Testis (tissue), 2 donors: ENCODE measurements at regions not wholly inside any gene's neighbourhood (a gene's known extent, or its start where the extent isn't known, plus 50 kb on each side); places are given as distances from the start of the nearest gene placed in this dataset.

ENCODE experiments used
- DNase-seq: peaks from one replicate; pipeline ENCODE4 v3.0.0-alpha.2; 2019
- H3K27ac ChIP-seq, 2 donors: fragments of 200-600 bp; sonication (generic); one replicate each; pipeline ENCODE4 v1.5.1; 2019
- H3K27me3 ChIP-seq: fragments of 200-600 bp; sonication (generic); one replicate; pipeline ENCODE4 v1.5.1; 2019
- H3K36me3 ChIP-seq: fragments of 200-600 bp; sonication (generic); one replicate; pipeline ENCODE4 v1.5.1; 2017; ENCODE audit warnings: low read depth; ENCODE audit errors: missing control alignments
- H3K4me1 ChIP-seq: fragments of 200-600 bp; sonication (generic); one replicate; pipeline ENCODE4 v1.5.1; 2019
- H3K4me3 ChIP-seq, 2 donors: fragments of 200-600 bp; sonication (generic); one replicate each; pipeline ENCODE4 v1.5.1; 2017 to 2019
- H3K9me3 ChIP-seq: fragments of 200-600 bp; sonication (generic); one replicate; pipeline ENCODE4 v1.5.1; 2017
- CTCF ChIP-seq, 3 experiments: fragments of 450-650 bp in 2 of 3; fragments of 200-600 bp in 1 of 3; sonication (generic) in 1 of 3; IDR thresholded peaks; one replicate each; pipeline ENCODE4 v1.5.1; 2016 to 2019; ENCODE audit warnings: antibody characterized with exemption in 3 of 3, mild to moderate bottlenecking in 2 of 3, moderate library complexity in 1 of 3
- POLR2A ChIP-seq: fragments of 450-650 bp; IDR thresholded peaks from one replicate; pipeline ENCODE4 v1.6.1; 2017; ENCODE audit warnings: antibody characterized with exemption, mild to moderate bottlenecking, moderate library complexity
- WGBS, 2 donors: methylation state at CpG; one replicate each; pipeline ENCODE4 v1.1.5; 2018; 5-methylcytosine and 5-hydroxymethylcytosine counted together
- intact Hi-C: fragments of 100-400 bp; cut with DNase I; formaldehyde crosslinking; loops from one replicate; pipeline ENCODE4 v1.15.1; 2023; ENCODE audit warnings: low total_unique reads

DNA sequence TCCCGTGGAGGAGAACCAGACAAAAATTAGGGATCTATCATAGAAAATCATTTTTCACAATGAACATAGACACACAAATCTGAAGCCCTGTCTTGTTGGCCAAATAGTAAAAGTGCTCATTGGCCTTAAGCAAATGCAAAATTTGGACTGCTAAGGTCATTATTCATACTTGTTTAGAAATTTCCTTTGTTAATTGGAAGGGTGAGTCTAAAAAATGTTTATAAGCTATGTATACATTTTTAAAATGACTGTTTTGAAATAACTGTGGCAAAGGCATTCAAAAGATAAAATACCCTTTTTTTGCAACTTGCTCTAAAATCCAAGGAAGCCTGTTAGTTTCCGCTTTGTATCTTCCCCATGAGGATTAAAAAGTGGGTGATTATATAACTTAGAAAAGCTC lies 195.0 kb downstream of the ZNF330 start:
- Histone ChIP-seq H3K36me3 (no peaks in the 10 kb centered on the region), H3K27me3 (no peaks in the 10 kb centered on the region), H3K9me3 (no peaks in the 10 kb centered on the region), H3K27ac (no peak overlapping the region), H3K4me3 (no peak overlapping the region), H3K4me1 (no peaks in the 10 kb centered on the region)
- DNase-seq, result no peak
- TF ChIP-seq CTCF (IDR thresholded peaks at IDR 0.05) (no peak), POLR2A (no peak)
- intact Hi-C loops, result no loop called here
- WGBS, 2 donors, result 67 to 72% methylated on average over 2 of the region's 2 CpGs

- intact Hi-C loops, result no loop called here
- 43 to 54% methylated on average over 2 of the region's 2 CpGs for WGBS, 2 donors
- H3K27me3 ChIP-seq, result no peaks in the 10 kb centered on the region
- TF ChIP-seq CTCF (IDR thresholded peaks at IDR 0.05) (no peak), POLR2A (no peak)
- H3K9me3 ChIP-seq, result no peaks in the 10 kb centered on the region
- H3K36me3 ChIP-seq, result no peaks in the 10 kb centered on the region
- no peak for DNase-seq
- H3K4me1 ChIP-seq, result no peaks in the 10 kb centered on the region
- no peak overlapping the region for H3K27ac ChIP-seq
- H3K4me3 ChIP-seq, result no peak overlapping the region
Measured at GRCh38 chr4:141416219-141416618, 195.5 kb downstream of the ZNF330 start.

- no peaks in the 10 kb centered on the region for H3K4me1 ChIP-seq
- no peak overlapping the region for H3K27ac ChIP-seq
- intact Hi-C loops, result no loop called here
- H3K36me3 ChIP-seq, result no peaks in the 10 kb centered on the region
- no peaks in the 10 kb centered on the region for H3K9me3 ChIP-seq
- WGBS, 2 donors, result 78 to 83% methylated on average over 4 of the region's 4 CpGs
- no peak overlapping the region for H3K4me3 ChIP-seq
- no peak for DNase-seq
- TF ChIP-seq POLR2A (no peak), CTCF (IDR thresholded peaks at IDR 0.05) (no peak)
- no peaks in the 10 kb centered on the region for H3K27me3 ChIP-seq
Measured at GRCh38 chr4:141416677-141417363, 196.1 kb downstream of the ZNF330 start.

GRCh38 chr4:141417387-141417786 lies 196.7 kb downstream of the ZNF330 start:
- no peak overlapping the region for H3K4me3 ChIP-seq
- 87 to 95% methylated on average over 2 of the region's 2 CpGs for WGBS, 2 donors
- TF ChIP-seq CTCF (IDR thresholded peaks at IDR 0.05), result no peak
- no peak for TF ChIP-seq POLR2A
- no peak for DNase-seq
- H3K27me3 ChIP-seq, result no peaks in the 10 kb centered on the region
- no peaks in the 10 kb centered on the region for H3K36me3 ChIP-seq
- no peak overlapping the region for H3K27ac ChIP-seq
- intact Hi-C loops, result no loop called here
- H3K4me1 ChIP-seq, result no peaks in the 10 kb centered on the region
- no peaks in the 10 kb centered on the region for H3K9me3 ChIP-seq

- DNase-seq, result no peak
- WGBS, 2 donors, result 61 to 68% methylated on average over 1 of the region's 1 CpG
Measured at GRCh38 chr4:141425124-141425523, 204.4 kb downstream of the ZNF330 start.

More at GRCh38 chr4:141425124-141425523, 204.4 kb downstream of the ZNF330 start:
- no peak for TF ChIP-seq CTCF (IDR thresholded peaks at IDR 0.05)
- TF ChIP-seq POLR2A, result no peak
- H3K27me3 ChIP-seq, result no peaks in the 10 kb centered on the region
- H3K9me3 ChIP-seq, result no peaks in the 10 kb centered on the region
- no peaks in the 10 kb centered on the region for H3K36me3 ChIP-seq
- H3K4me3 ChIP-seq, result no peak overlapping the region
- no peak overlapping the region for H3K27ac ChIP-seq
- no peaks in the 10 kb centered on the region for H3K4me1 ChIP-seq
- intact Hi-C loops, result no loop called here
